ENCODE measurements at regions not wholly inside any gene's neighbourhood (a gene's known extent, or its start where the extent isn't known, plus 50 kb on each side); places are given as distances from the start of the nearest gene placed in this dataset.

DNA sequence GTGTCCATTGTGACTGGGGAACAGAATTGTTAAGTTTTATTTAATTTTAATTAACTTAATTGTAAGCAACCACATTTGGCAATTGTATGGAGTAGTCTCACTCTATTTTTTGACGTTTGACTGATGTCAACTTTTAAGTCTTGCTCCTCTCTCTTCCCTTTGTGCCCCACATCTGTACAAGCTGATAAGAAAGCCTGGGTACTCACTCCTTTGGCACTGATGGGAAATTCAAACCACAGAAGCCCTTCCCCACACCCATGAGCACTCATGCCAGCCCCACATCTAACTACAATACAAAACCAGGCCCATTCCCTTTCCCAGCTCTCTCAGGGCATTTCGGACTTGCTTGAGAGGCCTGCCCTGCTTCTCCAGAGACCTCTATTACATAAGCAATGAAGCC lies 451.5 kb upstream of the KIF2A start:
- no peak overlapping the region for H3K4me3 ChIP-seq (ENCODE audit: low read depth, low read length)
- DNase-seq (ENCODE audit: low read depth): no peak
- TF ChIP-seq, protein P1, sequence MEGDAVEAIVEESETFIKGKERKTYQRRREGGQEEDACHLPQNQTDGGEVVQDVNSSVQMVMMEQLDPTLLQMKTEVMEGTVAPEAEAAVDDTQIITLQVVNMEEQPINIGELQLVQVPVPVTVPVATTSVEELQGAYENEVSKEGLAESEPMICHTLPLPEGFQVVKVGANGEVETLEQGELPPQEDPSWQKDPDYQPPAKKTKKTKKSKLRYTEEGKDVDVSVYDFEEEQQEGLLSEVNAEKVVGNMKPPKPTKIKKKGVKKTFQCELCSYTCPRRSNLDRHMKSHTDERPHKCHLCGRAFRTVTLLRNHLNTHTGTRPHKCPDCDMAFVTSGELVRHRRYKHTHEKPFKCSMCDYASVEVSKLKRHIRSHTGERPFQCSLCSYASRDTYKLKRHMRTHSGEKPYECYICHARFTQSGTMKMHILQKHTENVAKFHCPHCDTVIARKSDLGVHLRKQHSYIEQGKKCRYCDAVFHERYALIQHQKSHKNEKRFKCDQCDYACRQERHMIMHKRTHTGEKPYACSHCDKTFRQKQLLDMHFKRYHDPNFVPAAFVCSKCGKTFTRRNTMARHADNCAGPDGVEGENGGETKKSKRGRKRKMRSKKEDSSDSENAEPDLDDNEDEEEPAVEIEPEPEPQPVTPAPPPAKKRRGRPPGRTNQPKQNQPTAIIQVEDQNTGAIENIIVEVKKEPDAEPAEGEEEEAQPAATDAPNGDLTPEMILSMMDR (IDR thresholded peaks at IDR 0.05; ENCODE audit: control insufficient read depth, extremely low read depth, insufficient read depth): no peak

GRCh38 chr5:61860978-61861377 lies 445.0 kb upstream of the KIF2A start:
- DNase-seq (ENCODE audit: low read depth): no peak
- H3K4me3 ChIP-seq (ENCODE audit: low read depth, low read length): no peak overlapping the region
- TF ChIP-seq, protein P1 (IDR thresholded peaks at IDR 0.05; ENCODE audit: control insufficient read depth, extremely low read depth, insufficient read depth): no peak

GRCh38 chr5:61866930-61867329 lies 439.1 kb upstream of the KIF2A start:
- no peak for DNase-seq (ENCODE audit: low read depth)
- no peak overlapping the region for H3K4me3 ChIP-seq (ENCODE audit: low read depth, low read length)
- TF ChIP-seq, protein P1 (IDR thresholded peaks at IDR 0.05; ENCODE audit: control insufficient read depth, extremely low read depth, insufficient read depth): no peak

- no peak overlapping the region for H3K4me3 ChIP-seq (ENCODE audit: low read depth, low read length)
- no peak for DNase-seq (ENCODE audit: low read depth)
- TF ChIP-seq, protein P1 (IDR thresholded peaks at IDR 0.05; ENCODE audit: control insufficient read depth, extremely low read depth, insufficient read depth): no peak
These were observed 436.7 kb upstream of the KIF2A start for GRCh38 chr5:61869333-61869732.

GRCh38 chr5:61878471-61878870 lies 427.5 kb upstream of the KIF2A start:
- TF ChIP-seq, protein P1 (IDR thresholded peaks at IDR 0.05; ENCODE audit: control insufficient read depth, extremely low read depth, insufficient read depth): no peak
- no peak overlapping the region for H3K4me3 ChIP-seq (ENCODE audit: low read depth, low read length)
- DNase-seq (ENCODE audit: low read depth): no peak

- DNase-seq (ENCODE audit: low read depth): no peak
- TF ChIP-seq, protein P1 (IDR thresholded peaks at IDR 0.05; ENCODE audit: control insufficient read depth, extremely low read depth, insufficient read depth): no peak
- H3K4me3 ChIP-seq (ENCODE audit: low read depth, low read length): no peak overlapping the region
These were observed 424.1 kb upstream of the KIF2A start for GRCh38 chr5:61881821-61882487.

- TF ChIP-seq, protein P1 (IDR thresholded peaks at IDR 0.05; ENCODE audit: control insufficient read depth, extremely low read depth, insufficient read depth): no peak
- no peak for DNase-seq (ENCODE audit: low read depth)
- no peak overlapping the region for H3K4me3 ChIP-seq (ENCODE audit: low read depth, low read length)
These were observed 423.0 kb upstream of the KIF2A start for GRCh38 chr5:61882901-61883500.

Data from LNCaP clone FGC (cell line).